ENCODE measurements at regions not wholly inside any gene's neighbourhood (a gene's known extent, or its start where the extent isn't known, plus 50 kb on each side); places are given as distances from the start of the nearest gene placed in this dataset.
A peak's percentile ranks its signal among the peaks of the same experiment; 100 is the strongest.
"Not testable (repeated sequence)": the region's sequence is repeated elsewhere in the genome, so short reads cannot be mapped to it uniquely, and the experiment has no call there.

DNA sequence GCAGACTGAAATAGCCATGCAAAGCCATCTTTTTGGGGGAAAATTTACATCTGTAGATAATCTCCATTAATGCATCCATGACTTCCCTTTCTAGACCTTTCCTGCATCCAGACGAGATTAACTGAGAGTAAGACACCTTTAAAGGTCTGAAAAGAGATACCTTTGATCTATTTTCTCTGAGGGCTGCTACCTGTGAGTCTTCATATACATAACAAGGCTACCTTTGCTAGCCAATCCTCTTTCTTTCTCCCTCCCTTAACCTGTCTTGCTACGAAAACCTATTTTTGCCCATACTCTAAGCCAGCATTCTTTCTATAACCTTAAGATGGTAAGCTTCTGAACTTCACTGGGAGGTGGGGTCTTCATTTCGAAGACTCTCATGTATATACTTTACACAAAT, 908.5 kb upstream of the FBXO33 start:
- no peak for DNase-seq

DNA sequence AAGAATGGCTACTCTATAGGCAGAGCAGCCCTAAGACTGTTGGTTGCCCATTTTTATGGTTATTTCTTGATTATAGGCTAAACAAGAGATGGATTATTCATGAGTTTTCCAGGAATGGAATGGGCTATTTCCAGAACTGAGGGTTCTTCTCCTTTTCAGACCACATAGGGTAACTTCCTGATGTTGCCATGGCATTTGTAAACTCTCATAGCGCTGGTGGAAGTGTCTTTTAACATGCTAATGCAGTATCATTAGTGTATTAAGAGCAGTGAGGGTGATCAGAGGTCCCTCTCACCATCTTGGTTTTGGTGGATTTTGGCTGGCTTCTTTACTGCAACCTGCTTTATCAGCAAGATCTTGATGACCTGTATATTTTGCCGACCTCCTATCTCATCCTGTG, 904.6 kb upstream of the FBXO33 start:
- DNase-seq = no peak

DNA sequence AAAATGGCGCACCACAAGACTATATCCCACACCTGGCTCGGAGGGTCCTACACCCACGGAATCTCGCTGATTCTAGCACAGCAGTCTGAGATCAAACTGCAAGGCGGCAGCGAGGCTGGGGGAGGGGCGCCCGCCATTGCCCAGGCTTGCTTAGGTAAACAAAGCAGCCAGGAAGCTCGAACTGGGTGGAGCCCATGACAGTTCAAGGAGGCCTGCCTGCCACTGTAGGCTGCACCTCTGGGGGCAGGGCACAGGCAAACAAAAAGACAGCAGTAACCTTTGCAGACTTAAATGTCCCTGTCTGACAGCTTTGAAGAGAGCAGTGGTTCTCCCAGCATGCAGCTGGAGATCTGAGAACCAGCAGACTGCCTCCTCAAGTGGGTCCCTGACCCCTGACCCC, 894.3 kb upstream of the FBXO33 start:
- DNase-seq = not testable (repeated sequence)

DNA sequence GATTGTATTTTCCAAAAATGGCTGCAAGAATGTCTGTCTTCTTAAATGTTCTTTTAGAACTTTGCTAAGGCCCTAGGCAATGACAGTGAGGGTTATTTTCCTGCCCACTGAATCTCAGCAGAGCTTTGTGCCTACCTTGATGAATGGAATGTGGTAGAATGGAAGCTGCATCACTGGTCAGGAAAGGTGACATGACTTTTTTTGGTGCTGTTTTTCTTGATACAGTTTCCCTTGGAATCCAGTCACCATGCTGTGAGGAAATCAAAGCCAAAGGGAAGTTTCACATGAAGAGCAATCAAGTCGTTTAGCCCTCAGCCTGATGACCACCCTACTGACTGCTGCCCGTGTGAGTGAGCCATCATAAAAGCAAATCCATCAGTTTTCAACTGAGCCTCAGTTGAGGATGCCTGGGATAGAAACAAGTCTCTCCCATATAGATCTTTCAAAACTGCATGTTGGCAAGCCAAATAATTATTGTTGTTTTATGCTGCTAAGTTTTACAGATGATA, 886.0 kb upstream of the FBXO33 start:
- DNase-seq = no peak

DNA sequence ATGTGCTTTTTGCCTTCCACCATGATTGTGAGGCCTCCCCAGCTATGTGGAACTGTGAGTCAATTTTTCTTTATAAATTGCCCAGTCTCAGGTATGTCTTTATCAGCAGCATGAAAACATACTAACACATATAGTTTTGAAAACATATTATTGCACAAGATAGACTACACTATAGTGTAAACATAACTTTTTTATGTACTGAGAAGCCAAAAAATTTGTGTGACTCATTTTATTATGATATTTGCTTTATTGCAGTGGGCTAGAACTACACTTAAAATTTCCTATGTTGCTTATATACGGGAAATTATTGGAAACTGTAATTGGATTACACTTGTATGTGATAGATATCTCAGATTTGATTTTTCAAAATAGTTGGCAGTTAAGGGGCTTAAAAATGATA, 885.5 kb upstream of the FBXO33 start:
- no peak for DNase-seq

DNA sequence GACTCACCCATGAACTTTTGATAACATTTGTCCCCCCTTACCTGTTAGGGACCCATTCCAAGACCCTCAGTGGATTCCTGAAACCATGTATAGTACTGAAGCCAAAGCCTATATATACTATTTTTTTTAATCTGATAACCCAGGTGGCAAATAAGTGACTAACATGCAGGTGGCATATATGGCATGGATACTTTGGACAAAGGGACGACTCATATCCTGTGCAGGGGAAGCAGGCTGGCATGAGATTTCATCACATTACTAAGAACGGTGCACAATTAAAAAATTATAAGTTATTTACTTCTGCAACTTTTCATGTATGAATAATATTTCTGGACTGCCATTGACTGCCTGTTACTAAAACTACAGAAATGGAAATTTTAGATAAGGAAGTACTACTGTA, 880.1 kb upstream of the FBXO33 start:
- no peak for DNase-seq

DNA sequence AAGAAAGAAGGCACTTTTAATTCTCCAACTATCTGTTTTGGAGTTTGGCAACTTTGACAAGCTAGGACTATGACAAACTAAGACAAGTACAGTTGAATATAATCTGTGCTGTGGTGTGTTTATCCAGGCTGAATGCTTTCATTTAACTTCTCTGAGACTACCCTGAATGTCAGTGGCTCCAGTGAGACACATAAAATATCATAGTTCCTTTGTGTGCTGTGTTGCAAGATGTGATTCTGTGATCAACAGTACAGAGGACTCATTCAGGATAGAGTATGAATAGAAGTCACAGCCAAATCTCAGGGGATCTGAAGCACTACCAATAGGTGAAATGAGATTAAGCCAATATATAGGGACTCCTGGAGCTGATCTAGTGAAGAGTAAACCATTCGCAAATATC, 876.9 kb upstream of the FBXO33 start:
- no peak for DNase-seq

DNA sequence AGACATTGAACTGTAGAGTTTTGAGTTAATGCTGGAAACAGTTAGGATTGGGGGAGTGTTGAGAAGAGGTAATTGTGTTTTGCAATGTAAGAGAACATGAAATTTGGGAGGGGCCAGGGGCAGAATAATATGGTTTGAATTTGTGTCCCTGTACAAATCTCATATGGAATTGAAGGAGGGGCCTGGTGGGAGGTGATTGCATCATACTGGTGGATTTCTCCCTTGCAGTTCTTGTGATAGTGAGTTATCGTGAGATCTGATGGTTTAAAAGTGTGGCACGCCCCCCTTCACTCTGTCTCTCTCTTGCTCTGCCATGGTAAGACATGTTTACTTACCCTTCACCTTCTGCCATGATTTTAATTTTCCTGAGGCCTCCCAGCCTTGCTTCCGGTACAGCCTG, 876.0 kb upstream of the FBXO33 start:
- no peak for DNase-seq

DNA sequence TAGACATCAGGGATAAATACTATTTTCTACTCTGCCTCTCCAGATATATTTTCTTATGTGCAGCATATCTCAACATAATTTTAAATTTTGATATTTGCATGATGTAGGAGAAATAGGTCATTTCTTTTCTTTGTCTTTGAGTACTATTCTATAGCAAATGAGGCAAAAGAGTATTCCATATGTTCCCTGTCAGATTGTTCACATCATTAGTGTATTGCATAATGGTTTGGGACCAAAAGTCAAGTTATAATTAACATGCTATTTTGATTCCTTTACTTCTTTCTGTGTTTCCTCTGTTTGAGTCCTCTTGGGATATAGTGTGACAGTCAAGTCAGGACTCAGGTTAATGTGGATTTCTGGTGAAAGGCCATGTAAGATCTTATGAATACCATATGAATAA, 864.6 kb upstream of the FBXO33 start:
- DNase-seq = no peak

DNA sequence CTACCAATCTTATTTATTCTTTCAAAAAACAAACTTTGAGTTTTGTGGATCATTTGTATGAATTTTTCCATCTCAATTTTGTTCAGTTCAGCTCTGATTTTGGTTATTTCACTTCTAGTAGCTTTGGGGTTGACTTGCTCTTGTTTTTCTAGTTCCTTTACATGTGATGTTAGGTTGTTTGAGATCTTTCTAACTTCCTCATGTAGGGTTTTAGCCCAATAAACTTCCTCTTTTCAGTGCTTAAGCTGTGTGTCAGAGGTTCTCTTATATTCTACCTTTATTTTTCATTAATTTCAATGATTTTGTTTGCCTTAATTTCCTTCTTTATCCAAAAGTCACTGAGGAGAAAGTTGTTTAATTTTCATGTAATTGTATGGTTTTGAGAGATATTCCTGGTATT, 860.4 kb upstream of the FBXO33 start:
- DNase-seq = no peak

DNA sequence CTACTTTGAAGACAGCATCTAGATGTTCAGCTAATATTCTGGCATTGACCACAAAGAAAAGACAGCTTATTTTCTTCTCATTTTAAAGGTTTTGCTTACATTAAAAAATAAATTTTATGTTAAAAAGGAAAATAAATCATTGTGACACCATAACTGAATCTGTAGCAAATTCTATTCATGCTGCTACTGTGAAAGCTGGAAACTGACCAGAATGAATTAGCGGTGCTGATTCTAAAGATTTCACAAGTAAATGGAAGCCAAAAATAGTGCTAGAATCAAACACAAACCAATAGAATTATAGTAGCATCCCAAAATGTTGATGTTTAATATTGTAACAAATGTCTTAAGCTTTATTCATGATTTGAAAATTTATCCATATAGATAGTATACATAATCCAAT, 850.0 kb upstream of the FBXO33 start:
- DNase-seq = no peak

DNA sequence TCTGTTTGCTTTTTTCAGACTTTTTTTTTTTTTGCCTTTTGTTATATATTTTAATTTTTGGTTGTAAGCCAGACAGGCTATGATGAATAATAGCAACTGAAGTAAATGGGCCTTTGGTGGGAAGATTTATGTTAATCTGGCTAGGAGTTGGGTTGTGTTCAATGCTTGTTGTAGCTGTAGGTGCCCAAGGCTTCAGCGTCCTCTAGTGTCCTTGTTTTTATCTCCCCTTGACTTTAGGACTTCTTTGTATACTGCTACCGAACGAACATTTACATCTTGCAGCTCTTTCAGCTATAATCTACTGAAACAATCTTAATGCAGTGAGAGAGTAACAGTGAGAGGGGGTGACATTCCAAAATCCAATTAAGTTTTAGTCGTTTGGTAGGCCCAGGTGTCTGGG, 848.4 kb upstream of the FBXO33 start:
- no peak for DNase-seq

DNA sequence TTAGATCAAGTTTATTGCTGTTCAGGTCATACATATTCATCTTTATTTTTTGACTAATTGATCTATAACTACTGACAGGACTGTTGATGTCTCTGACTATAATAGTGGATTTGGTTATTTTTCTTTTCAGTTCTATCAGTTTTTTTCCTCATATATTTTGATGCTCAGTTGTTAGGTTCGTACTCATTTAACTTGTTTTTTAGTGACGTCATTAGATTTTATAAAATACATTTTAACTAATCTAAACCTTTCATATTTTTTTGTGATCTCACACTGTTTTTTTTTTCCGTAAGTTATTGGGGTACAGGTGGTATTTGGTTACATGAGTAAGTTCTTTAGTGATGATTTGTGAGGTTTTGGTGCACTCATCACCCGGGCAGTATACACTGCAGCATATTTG, 841.2 kb upstream of the FBXO33 start:
- no peak for DNase-seq

DNA sequence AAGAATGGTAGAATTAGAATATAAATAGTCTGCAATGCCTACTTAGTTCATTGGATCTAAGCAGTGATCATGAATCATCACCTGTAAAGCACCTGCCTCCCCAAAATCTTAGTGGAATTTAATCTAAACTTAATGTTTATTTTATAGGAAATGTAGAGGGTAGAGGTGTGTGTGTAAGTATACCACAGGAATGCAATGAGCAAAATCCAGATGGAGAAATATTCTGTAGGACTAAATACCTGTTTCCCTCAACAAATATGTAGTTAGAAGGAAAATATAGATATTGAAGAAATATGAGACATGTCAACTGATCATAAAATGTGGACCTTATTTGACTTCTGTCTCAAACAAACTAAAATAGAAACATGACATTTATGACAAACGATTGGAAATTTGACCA, 839.2 kb upstream of the FBXO33 start:
- no peak for DNase-seq

DNA sequence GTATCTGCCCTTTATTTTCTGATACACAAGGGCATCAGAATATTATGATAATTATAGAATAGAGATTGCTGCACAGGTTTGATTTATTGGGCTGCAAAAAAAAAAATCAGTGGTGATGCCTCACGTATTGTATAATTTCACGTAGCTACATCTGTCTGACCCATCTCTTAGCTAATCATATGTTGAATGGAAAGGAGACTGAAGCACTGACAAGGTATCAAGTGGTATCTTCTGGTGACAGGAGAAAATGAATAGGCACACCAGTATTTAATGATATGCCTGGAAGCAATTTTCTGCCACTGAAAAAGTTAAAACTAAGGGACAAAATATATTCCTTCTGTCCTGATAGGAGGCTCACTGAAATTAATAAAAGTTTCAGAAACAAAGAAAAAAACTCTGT, 837.2 kb upstream of the FBXO33 start:
- DNase-seq = no peak

DNA sequence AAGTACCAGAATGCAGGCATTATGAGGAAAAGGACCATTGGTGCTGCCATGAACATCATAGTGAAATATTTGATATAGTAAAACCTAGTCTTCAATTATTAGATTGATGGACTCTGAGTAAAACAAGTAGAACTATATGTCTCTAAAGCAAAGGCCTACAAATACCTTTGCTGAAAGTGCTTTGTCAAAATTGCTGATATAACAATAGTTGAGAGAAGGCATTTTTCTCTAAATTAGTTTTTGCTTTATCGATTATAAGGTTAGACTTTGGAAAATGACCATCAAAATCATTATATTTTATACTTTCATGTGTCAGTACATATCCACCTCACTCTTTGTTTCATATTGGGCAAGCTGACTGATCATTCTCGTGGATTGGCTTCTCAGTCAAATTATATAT, 836.0 kb upstream of the FBXO33 start:
- DNase-seq = no peak

DNA sequence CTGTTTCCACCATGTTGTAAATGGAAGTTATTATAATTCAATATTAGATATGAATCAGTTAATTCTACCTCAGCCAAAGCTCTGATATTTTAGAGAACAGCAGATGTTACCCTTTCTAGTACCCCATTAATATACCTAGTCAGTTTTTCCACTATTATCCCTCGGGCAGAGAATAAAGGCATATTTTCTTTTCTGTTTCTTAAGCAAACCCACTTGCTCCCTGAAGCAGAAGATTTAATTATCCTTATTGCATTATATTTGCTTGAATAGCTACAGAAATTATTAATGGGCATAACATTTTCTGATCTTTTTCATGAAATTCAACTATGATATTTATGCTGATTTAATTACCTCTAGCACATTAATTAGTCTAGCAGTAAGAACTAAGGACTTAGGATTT, 832.9 kb upstream of the FBXO33 start:
- no peak for DNase-seq

DNA sequence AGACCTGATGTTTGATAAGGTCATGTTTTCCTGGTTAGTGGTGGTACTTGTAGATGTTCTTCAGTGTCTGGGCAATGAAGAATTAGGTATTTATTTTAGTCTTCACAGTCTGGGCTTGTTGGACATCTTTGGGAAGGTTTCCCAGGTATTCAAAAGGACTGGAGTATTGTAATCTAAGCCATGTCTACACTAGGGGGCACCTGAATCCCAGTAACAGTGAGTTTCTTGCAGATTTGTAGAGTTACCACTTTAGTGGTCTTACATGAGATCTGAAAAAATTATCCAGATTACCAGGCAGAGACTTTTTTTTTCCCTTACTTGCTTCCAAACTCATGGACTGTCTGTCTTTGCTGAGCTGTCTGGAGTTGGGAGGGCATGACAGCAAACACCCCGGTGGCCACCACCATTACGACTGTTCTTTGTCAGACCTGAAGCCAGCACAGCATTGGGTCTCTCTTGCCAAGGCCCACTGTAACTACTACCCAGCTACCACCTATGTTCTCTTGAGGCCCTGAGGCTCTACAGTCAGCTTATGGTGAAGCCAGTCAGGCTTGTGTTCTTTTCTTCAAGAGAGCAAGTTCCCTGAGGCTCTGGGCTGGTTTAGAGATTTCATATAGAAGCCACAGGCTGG, 820.7 kb upstream of the FBXO33 start:
- no peak for DNase-seq

DNA sequence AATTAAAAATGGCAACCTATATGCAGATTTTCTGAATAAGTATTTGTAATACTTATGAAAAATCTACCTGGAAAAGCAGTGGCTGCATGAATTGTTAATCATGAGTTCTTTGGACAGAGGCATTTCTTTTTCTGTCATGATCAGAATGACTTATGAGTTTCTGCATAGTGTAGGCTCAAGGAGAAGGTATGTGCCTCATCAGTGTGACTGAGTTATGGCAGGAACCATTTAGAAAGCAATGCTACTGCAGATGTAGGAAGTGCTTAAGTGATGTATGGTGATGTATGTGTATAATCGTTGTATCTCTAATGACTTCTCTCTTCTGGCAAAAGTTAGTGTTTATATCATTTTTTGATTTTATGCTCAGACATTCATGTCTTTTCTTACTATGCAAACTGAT, 816.4 kb upstream of the FBXO33 start:
- no peak for DNase-seq

DNA sequence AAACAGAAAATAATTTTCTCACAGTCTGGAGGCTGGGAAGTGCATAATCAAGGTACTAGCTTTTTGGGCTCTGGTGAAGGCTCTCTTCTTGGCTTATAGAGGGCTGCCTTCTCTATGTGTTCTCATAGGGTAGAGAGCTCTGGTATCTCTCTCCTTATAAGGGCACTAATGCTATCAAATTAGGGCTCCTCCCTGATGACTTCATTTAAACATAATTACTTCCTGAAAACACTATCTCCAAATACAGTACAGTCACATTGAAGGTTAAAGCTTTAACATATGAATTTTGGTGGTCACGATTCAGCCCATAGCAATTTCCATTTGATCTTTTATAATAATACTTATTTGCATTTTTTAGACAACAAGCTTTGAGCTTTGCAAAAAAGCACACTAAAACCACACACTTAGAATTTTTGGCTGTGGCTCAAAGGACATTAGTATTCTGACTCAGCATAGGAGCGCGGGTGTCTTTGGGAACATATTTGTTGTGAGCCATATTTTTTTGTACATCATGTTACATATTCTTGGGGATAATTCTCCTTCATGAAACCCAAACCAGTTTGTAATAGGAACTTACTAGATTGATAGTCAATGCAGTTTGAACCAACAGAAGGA, 808.1 kb upstream of the FBXO33 start:
- no peak for DNase-seq

DNA sequence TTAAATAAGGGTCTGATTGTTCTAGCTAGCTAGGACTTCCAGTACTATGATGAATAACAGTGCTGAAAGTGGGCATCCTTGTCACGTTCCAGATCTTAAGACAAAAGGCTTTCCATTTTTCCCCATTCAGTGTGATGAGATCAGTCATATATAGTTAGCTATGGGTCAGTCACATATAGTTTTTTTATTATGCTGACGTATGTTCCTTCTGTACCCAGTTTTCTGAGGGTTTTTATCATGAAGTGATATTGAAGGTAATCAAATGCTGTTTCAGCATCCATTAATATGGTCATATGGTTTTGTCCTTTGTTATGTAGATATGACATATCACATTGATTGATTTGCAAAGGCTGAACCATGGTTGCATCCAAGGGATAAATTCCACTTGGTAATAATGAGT, 800.1 kb upstream of the FBXO33 start:
- no peak for DNase-seq

DNA sequence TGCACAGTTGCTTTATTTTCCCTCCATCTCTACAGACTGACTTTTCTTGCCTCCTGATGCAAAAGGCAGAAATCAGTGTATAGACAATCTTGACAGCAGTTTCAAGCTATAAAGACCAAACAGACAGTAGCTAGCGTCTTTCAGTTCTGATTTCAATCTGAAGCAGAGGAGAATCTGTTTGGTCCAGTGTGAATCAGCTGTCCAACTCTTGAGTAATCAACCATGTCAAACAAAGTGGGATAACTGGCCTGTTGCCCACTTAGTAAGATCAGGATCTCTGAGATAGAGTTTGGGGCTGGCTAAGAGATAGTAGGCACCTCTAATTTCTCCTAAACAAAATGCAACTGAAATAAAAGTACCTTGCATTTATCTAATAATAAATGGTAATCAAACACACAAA, 797.4 kb upstream of the FBXO33 start:
- DNase-seq = no peak

DNA sequence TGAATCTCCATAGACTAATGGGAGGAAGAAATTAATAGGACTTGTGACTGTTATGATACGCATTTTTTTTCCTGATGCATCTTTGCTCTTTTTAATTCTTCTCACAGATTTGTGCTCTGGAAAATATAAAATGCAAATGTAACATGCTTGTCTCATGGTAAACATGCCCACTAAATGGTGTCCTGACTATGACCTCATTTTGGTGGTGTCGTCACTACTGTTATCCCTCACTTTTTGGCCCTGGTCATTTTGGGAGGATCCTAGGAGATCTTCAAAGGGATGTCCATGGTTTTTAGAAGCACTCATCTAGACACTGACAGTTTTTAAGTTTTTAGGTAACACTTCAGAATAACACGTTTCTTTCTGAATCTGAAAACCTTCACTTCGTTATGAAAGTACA, 790.8 kb upstream of the FBXO33 start:
- DNase-seq = no peak

DNA sequence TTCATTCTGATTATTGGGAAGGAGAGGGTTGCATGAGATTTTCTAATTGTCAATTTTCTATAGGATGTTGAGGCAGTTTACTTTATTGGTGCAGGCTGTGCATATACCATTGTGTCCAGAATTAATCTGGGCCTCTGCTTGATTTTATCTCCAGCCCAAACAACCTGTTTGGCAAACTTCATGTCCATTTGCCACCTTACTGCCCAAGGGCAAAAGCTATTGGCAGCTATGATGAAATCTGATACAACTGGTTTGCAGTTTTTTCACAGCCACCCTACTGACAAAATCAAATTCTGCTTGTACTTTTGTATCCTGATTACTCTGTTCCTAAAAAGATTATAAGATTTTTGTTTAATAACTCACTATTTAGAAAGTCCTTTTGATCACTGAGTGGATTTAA, 789.2 kb upstream of the FBXO33 start:
- peak; percentile 54 for DNase-seq

DNA sequence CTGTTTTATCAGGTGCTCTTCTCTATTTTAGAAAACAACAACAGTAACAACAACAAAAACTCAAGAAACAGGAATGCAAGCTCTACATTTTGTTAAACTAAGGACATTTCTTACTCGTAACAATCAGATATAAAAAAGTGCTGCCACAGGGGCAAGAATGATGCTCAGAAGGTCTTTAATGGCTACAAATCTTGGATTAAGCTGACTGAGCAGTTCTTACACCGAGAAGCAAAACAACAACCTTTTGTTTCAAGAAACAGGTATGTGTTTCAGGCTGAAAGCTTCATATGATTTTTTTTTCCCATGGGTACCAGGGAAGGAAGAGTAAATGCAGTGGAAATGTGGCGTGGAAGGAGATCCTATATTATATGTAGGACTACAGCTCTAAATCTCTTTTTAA, 786.8 kb upstream of the FBXO33 start:
- no peak for DNase-seq
